Neutrophil (primary cell): ENCODE measurements at regions not wholly inside any gene's neighbourhood (a gene's known extent, or its start where the extent isn't known, plus 50 kb on each side); places are given as distances from the start of the nearest gene placed in this dataset.

Source experiments
- H3K27ac ChIP-seq: fragments of 200-600 bp; sonication (generic); 2 replicates; pipeline ENCODE4 v1.5.1; 2016; ENCODE audit warnings: mild to moderate bottlenecking, moderate library complexity
- H3K27me3 ChIP-seq: fragments of 200-600 bp; sonication (generic); 2 replicates; pipeline ENCODE4 v1.6.0; 2016; ENCODE audit warnings: mild to moderate bottlenecking
- H3K36me3 ChIP-seq: fragments of 200-600 bp; sonication (generic); 2 replicates; pipeline ENCODE4 v1.5.1; 2017
- H3K4me1 ChIP-seq, 2 experiments: fragments of 200-600 bp in 1 of 2; sonication (generic) in 1 of 2; 1 replicate in 1 of 2; 2 replicates in 1 of 2; pipeline versions ENCODE4 v1.5.1 to v1.6.1; 2013 to 2016; ENCODE audit warnings: low read depth in 1 of 2, low read length in 1 of 2, mild to moderate bottlenecking in 1 of 2, moderate library complexity in 1 of 2; ENCODE audit not compliant: control insufficient read depth in 1 of 2, insufficient read depth in 1 of 2
- H3K4me3 ChIP-seq, 2 experiments: fragments of 200-600 bp in 1 of 2; sonication (generic) in 1 of 2; 1 replicate in 1 of 2; 2 replicates in 1 of 2; pipeline ENCODE4 v1.5.1; 2013 to 2016; ENCODE audit warnings: low read depth in 1 of 2, low read length in 1 of 2, mild to moderate bottlenecking in 1 of 2, moderate library complexity in 1 of 2
- H3K9me3 ChIP-seq: fragments of 200-600 bp; sonication (generic); 2 replicates; pipeline ENCODE4 v1.5.1; 2016
- CTCF ChIP-seq: fragments of 200-600 bp; sonication (generic); IDR thresholded peaks from 2 replicates; pipeline ENCODE4 v1.5.1; 2016; ENCODE audit warnings: antibody characterized with exemption

GRCh38 chr22:48104102-48104738 lies 1341.8 kb downstream of the TBC1D22A start:
- Histone ChIP-seq H3K27ac (no peak overlapping the region), H3K27me3 (no peaks in the 10 kb centered on the region), H3K4me1 (peaks cover 6 to 9% of the 10 kb centered on the region in 2 experiments), H3K36me3 (no peaks in the 10 kb centered on the region), H3K4me3 (no peak overlapping the region), H3K9me3 (no peaks in the 10 kb centered on the region)
- no peak for TF ChIP-seq CTCF

GRCh38 chr22:48103126-48103875 lies 1340.9 kb downstream of the TBC1D22A start:
- no peak for TF ChIP-seq CTCF
- Histone ChIP-seq H3K27me3 (no peaks in the 10 kb centered on the region), H3K36me3 (no peaks in the 10 kb centered on the region), H3K4me3 (no peak overlapping the region), H3K27ac (no peak overlapping the region), H3K9me3 (no peaks in the 10 kb centered on the region), H3K4me1 (peaks cover 15 to 18% of the 10 kb centered on the region in 2 experiments)

- Histone ChIP-seq H3K4me1 (peaks cover 22 to 24% of the 10 kb centered on the region in 2 experiments), H3K9me3 (no peaks in the 10 kb centered on the region), H3K27me3 (no peaks in the 10 kb centered on the region), H3K4me3 (no peak overlapping the region), H3K36me3 (no peaks in the 10 kb centered on the region), H3K27ac (no peak overlapping the region)
- TF ChIP-seq CTCF, result no peak
These were observed 1340.1 kb downstream of the TBC1D22A start for GRCh38 chr22:48102581-48102980.

GRCh38 chr22:48101704-48102103 lies 1339.3 kb downstream of the TBC1D22A start:
- Histone ChIP-seq H3K27ac (no peak overlapping the region), H3K27me3 (no peaks in the 10 kb centered on the region), H3K36me3 (no peaks in the 10 kb centered on the region), H3K4me3 (no peak overlapping the region), H3K9me3 (no peaks in the 10 kb centered on the region), H3K4me1 (peaks cover 22 to 27% of the 10 kb centered on the region in 2 experiments)
- no peak for TF ChIP-seq CTCF

- H3K27me3 ChIP-seq, result no peaks in the 10 kb centered on the region
These were observed 1338.4 kb downstream of the TBC1D22A start for GRCh38 chr22:48100685-48101417.

More at GRCh38 chr22:48100685-48101417, 1338.4 kb downstream of the TBC1D22A start:
- no peaks in the 10 kb centered on the region for H3K9me3 ChIP-seq
- peaks cover 22 to 25% of the 10 kb centered on the region in 2 experiments for H3K4me1 ChIP-seq
- no peaks in the 10 kb centered on the region for H3K36me3 ChIP-seq
- H3K4me3 ChIP-seq, result no peak overlapping the region
- H3K27ac ChIP-seq, result no peak overlapping the region
- TF ChIP-seq CTCF, result no peak
